RPMI8226 (cell line): ENCODE measurements at regions not wholly inside any gene's neighbourhood (a gene's known extent, or its start where the extent isn't known, plus 50 kb on each side); places are given as distances from the start of the nearest gene placed in this dataset.

ENCODE experiments used
- DNase-seq: peaks from one replicate; pipeline ENCODE4 v3.0.0-alpha.2; 2015

DNA sequence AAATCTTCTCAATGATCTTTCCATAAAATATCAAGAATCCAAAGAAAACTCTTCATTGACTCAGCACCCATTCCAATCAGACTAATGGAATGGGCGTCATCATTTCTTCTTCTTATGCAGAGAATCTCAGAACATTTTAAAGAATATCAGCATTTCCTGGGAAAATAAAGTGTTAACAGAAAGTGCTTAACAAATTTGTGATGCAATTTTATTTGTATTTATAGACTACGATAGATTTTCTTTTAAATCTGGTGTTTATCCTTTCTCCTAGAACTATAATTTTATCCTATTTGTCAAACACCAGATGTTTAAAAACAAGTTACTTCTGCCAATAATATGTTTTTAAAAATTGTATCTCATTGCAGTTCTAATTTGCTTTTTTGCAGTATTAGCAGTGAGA lies 330.7 kb downstream of the COL12A1 start:
- DNase-seq = no peak

DNA sequence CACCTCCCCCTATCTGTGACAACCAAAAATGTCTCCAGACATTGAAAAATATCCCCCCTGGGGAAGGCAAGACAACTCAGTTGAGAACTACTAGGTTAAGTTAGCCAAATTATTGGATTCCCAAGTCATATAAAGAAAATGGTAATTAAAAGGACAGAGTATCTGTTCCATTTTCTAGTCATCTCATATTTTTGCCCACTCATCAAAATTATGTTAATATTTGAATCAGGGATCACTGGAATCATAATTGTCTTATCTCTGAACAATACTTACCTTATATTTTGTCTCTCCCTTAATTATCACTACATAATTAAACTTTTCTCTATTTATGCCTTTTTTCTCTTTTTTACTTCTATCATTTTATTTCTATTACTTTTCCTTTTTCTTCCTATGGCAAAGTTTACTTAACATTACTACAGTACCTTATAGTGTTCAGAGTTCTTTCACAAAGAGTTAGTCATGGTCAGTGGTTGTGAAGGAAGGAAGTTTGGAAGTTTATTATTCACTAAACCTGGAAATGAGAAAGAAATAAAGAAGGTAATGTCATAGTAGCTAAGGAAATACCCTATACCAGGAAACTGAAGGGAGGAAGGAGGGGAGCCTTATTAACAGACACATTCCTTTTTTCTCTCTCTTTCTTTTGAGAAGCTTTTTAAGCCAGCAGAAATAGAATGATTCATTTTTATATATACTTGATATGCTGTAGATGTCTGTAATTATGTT lies 332.9 kb downstream of the COL12A1 start:
- DNase-seq = no peak

DNA sequence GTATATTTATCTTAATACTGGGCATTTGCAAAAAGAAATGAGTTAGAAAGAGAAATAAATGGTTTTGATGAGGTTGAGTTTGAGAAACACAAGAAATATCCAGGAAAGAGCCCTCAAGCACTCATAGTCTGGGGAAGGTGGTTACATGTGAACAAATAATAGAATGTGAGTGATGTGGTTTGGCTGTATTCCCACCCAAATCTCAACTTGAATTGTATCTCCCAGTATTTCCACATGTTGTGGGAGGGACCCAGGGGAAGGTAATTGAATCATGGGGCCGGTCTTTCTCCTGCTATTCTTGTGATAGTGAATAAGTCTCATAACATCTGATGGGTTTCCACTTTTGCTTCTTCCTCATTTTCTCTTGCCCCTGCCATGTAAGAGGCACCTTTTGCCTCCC lies 334.1 kb downstream of the COL12A1 start:
- DNase-seq = no peak

DNA sequence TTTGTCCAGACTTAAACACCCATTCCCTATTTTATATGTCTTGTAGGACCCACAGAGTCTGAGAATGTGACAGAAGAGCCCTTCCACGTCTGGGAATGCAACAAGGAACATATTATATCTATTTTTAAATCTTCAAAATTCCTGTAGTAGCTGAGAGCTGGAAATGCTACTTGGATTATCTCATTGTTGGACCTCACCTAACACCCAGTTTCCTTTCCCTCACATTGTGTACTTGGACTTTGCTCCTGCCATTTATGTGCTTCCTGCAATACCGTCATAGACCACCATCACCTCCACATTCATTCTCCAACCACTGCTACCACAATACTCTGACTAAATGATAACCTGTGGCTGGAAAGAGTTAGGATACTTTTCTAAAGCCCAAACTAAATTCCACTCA lies 335.4 kb downstream of the COL12A1 start:
- no peak for DNase-seq

DNA sequence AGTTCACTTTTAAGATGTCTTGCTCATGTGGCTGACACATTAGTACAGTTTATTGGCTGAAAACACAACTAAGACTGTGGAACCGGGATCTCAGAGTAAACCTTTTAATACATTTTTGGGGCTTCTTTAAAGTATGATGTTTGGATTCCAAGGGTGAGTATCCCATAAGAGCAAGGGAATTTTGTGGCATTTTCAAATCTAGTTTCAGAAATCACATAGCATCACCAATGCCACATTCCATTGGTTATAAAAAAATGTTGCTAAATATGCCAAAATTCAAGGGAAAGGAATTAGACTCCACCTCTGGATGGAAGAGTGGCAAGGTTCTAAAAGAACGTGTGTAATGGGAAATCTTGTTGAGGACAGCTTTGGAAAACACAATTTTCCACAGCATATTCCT lies 338.6 kb downstream of the COL12A1 start:
- DNase-seq = no peak

DNA sequence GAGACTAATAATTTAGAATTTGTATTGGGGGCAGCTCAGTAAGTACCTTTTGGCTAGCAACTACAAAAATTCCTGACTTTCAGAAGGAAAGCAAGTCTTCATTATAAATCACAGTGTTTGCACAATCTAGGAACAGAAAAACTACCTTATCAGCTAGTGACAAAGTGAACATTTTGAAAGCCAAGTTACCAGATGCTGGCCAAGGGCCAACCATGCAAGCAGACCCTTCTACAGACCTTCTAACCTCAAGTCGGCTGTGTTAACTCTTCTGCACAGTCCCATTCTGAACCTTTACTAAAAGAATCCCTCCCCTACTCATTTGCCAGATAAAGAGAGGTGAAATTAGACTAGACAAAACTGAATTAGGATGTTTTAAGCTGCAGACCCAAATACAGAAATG lies 341.9 kb downstream of the COL12A1 start:
- no peak for DNase-seq

DNA sequence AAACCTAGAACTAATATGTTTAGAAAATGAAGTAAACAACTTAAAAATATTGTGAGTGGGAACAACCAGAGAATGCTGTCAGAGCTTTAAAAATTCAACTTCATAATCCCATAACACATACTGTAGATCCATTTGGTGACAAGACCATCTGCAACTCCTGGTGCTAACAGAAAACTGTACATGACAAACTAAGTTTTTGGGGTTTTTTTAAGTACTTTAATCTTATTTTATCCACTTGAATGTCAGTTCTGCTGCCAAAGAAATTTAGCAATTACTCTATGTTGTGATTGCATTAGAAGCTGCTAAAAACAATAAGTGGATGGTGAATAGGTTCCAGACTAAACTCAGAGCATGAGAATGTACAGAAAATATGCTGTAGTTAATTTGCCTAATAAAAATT lies 345.4 kb downstream of the COL12A1 start:
- no peak for DNase-seq

DNA sequence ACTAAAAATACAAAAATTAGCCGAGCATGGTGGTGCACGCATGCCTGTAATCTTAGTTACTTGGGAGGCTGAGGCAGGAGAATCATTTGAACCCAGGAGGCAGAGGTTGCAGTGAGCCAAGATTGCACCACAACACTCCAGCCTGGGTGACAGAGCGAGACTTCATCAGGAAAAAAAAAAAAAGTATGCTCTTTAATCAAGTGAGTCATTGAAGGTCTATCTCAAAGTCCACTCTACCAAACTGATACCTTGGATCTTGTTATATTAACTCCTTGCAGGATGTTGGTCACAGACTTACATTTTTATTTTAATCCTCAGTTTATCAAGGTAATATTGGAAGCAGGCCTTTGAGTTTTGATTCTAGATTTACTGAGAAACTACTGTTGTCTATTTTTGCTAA lies 348.7 kb downstream of the COL12A1 start:
- no peak for DNase-seq

DNA sequence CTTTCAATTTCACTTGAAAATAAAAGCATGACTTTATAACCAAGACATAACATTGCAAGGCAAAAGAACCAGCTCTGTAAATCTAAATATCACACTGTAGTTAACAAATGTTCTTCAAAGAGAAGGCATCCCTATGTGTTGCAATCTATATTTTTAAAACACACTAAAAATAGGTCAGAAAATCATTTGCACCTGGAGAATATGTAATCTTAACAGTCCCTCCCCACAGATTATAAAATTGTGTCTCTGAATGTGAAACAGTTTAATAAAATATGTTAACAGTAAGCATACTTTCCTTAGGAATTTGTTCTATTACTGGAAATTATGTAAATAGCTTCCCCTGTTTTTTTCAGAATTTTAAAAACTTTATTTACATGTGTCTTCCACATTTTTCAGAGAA lies 351.9 kb downstream of the COL12A1 start:
- no peak for DNase-seq

DNA sequence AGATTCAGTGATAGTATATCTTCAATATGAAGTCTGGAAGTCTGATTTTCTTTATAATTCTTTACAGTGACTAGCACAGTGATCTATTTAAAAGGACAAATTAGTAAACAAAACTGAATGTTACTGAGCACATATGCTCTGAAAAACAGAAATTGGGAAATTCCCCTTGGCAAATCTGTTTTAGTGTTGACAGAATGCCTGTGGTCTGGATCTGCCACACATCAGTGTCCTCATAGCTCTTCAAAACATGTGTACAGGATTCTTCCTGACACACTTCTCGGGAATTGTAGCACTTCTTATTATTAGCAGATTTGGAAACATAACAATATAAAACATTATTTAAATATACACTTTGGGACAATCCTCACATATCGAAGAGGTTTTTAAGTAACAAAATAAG lies 354.3 kb downstream of the COL12A1 start:
- no peak for DNase-seq

DNA sequence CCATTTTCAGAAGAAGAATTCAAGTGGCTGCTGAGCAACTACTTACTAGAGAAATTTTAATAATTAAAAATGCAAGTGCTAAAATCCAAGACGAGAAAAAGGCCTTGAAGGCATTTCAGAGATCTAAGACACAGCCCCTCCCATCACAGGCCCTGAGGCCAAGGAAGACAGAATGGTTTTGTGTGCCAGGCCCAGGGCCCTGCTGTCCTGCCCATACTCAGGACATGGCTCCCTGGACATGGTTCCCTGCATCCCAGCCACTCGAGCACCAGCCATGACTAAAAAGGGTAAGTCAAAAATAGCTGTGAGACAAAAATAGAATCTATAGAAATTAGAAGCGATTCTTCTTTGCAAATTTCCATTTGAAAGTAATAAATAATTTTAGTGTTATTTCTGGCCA lies 364.9 kb downstream of the COL12A1 start:
- no peak for DNase-seq

DNA sequence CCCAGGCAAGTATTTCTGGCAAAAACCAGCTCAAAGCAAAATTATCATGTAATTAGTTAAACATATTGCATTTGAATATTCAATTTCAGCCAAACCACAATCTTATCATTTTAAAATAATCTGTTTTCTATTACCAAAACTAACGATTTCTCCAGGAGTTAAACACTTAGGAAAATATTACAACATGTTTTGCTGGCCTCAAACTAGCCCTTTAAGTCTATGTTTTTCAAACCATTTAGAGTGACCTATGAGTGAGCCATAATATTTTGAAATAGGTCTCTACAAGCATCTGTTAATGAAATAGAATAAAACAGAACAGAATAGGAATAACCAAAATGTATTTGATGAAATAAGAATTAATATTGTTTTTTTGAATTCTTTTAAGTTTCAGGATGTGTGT lies 370.9 kb downstream of the COL12A1 start:
- DNase-seq = no peak

DNA sequence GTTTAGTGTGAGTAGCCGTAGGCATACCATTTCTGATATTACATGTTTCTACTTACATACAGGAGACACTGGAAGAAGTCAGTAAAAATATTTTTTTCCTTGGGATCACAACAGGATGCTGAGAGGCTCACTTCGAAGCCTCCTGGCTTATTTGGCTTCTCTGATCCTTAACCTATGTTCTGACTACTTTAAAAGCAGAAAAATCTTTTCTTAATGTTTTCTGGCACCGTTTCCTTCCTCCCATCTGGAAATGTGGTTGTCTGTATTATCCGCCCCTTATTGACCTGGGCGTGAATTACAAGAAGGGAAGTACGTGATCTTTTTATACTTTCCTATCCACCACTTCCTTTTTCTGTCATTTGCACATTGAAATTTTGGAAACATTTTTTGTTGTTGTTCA lies 379.6 kb downstream of the COL12A1 start:
- no peak for DNase-seq

DNA sequence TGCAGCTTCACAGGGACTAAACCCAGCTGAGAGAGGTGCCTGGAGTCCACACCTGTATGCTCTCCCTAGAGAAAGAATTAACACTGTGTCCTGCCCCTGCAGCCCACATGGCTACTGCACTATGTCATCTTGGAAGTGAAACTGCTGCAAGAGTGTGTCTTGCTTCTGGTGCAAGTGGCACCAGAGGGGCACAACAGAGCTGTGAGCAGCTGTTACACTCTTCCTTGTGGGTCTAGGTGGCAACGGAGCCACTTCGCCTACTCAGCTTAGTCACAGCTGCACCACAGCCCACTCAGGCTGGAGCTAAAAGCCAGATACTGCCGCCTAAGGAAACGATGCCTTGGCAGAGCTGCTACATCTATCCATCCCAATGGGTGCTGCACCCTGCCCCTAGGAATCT lies 391.4 kb downstream of the COL12A1 start:
- no peak for DNase-seq

DNA sequence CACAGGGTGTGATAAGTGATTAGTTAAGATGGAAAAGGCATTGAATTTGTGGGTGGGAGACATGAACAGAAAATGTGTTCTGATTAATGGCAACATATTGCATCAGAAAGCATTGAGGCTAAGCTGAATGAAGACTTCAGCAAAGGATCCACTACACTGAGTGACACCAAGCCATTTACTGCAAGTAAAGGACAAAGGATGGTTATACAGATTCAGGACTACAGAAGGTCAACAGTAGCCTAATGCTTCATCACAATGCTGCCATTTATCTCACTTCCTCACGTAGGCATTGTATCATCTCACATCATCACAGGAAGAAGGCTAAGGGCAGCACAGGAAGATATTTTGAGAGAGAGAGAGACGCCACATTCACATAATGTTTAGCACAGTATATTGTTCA lies 398.2 kb downstream of the COL12A1 start:
- no peak for DNase-seq

DNA sequence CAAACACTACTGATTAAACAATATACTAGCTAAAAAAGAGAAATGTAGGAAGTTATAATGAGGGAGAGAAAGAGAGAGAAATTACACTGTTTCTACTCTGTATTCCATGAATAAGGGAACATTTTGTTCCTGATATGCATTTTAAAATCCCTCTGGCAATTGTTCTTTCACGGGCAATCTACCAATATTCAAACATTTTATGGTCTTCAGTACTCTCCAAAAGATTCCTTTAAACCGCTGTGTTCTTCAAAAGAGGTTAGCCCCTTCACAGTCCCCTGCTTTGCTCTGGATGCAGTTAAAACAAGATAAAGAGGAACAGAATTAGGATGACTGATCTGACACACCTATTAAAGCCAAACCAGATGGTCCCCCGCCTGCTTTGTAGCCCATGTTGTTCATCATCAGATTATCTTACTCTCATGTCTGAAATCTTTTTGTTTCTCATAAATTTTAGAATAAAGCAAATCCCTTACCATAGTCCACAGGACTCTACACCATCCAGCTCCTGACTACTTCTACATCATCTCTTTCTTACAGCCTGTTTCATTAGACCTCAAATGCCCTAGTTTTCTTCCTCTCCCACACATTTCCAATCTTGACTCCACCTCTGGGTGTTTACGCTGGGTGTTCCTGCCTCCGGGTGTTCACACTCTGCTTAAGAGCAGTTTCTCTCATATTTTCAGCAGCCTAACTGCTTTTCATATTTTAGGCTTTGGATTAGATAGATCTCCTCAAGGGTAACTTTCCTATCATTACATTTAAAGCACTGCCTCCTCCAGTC lies 399.7 kb downstream of the COL12A1 start:
- no peak for DNase-seq

DNA sequence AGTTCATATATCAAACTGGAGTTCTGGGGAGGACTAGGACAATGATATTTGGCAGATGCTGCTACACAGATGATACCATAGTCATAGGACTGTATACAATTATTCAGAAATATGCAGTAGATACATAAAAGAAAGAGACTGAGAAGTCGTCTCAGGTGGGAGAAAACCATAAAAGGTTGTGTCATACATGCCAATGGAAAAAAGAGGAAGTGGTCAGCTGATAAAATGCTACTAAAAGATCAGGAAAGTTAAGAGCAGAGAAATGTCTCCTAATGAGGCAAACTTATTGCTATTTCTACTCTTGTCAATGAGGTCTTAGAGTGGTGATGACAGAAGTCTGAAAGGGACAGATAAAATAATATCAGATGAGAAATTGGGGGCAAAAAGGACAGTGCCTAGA lies 407.6 kb downstream of the COL12A1 start:
- DNase-seq = no peak

DNA sequence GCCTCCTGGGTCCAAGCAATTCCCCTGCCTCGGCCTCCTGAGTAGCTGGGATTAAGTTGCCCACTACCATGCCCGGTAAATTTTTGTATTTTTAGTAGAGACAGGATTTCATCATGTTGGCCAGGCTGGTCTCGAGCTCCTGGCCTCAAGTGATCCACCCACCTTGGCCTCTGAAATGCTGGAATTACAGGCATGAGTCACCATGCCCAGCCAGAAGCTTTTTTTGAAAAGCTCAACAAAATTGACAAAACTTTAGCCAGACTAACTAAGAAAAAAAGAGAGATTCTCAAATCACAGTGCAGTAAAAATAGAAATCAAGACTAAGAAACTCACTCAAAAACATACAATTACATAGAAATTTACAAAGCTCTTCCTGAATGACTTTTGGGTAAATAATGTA lies 420.6 kb downstream of the COL12A1 start:
- DNase-seq = no peak

DNA sequence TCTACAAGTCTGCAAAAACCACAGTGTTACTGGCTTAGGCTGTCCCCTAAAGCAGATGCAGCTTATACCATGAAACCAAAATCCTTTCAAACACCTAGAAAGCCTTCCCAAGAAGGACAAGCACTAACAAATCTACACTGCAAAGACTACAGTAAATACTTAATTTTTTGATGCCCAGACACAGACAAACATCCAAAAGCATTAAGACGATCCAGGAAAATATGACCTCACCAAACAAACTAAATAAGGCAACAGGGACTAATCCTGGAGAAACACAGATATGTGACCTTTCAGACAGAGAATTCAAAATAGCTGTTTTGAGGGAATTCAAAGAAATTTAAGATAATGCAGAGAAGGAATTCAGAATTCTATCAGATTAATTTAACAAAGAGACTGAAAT lies 423.5 kb downstream of the COL12A1 start:
- no peak for DNase-seq

DNA sequence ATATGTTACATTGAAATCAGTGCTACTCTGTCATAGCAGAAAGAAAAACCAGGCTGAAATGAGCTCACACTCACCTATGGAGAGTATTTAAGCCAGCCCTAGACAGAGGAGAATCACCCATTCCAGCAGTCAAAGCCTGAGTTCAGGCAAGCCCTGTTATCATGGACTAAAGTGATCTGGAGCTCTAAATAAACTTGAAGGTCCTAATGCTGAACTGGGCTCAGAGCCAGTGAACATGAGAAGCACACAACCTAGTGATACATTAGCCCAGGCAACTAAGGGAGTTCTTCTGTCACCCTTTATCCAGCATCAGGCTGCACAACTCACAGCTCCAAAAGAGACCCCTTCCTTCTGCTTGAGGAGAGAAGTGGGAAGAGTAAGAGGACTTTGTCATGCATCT lies 425.0 kb downstream of the COL12A1 start:
- DNase-seq = no peak

DNA sequence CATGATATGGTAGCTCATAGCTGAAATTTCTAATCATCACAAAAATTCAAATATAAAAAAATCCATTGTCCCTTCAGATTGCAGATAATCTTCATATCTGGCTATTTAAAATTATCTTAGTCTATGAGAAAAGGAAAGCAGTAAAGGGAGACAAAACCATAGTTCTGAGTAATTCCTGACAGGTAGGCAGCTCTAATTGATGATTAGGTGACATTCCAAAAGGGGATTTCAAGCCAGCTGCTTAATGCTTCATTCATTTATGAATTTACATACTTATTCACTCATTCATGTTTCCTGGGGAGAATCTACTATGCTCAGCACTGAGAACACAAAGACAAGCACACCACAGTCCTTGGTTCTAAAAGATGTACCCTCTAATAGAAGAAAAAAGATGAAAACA lies 437.1 kb downstream of the COL12A1 start:
- DNase-seq = no peak

DNA sequence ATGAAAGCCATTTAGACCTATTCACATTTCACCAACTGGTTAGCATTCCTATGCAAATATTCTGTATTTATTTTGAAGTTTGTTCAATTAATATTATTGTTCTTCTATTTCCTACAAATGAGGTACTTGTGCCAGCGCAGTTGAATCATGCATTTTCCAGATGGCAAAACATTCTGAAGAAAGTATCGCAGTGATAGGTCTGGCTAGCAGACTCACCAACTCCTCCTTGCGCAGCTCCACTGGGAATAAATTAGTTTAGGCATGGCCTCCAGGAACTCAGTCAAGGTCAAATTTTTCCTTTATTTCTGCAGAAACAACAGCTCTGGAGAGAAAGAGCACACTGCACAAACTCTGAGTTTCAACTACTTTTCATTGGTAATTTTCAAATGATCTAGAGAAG lies 437.7 kb downstream of the COL12A1 start:
- DNase-seq = no peak

DNA sequence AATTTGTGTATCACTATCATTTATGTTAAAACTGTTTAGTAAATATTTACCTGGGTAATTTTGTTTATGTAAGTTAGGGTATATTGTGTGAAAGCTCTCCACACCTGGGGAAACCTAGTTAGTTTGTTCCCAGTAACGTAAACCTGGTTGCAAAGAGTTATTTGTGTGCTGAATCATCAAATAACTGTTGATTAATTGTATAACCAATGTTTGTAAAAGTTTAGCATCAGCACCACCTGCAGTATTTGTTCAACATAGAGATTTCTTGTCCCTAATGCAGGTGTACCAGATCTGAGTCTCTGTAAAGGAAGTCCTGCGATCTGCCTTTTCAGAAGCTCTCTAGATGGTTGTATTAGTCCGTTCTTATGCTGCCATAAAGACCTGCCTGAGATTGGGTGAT lies 440.4 kb downstream of the COL12A1 start:
- DNase-seq = no peak

DNA sequence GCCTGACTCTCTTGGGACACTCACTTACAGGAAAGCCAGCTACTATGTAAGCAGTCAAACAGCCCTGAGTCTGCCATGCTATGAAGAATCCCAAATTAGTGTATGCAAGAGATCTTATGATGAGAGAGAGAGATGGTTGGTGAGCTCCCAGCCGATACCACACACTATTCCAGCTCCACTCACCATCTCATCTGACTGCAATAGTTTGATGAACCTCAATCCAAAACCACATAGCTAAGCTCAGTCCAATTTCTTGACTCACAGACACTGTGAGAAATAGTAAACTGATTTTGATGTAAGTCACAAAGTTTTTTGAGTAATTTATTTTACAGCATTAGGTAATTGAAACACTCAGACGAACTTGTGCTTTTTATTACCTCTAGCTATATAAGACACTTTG lies 441.4 kb downstream of the COL12A1 start:
- no peak for DNase-seq

DNA sequence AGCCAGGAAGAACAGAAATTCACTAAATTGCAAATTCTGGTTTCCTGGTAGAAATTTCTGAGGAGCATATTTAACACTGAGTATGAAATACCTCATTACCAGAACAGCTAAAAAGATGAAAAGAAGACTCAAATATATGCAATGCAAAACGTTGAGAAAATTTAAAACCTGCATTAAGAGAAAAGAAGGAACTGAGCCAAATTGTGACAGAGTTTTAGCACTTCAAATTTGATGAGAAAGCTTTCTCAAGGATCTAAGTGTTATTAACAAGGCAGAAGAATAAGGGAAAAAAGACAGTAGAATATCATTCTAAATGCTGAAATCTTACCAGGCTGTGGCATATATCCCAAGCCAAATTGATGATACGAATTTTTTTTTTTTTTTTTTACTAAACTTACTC lies 443.0 kb downstream of the COL12A1 start:
- no peak for DNase-seq
